IMR-90 (cell line): ENCODE measurements at regions not wholly inside any gene's neighbourhood (a gene's known extent, or its start where the extent isn't known, plus 50 kb on each side); places are given as distances from the start of the nearest gene placed in this dataset.

Experiments
- ATAC-seq: fragments of 200-7000 bp; cut with Tn5 transposase; 2 replicates; pipeline ENCODE4 v1.9.1; 2020; ENCODE audit warnings: low read depth, mild to moderate bottlenecking, moderate library complexity
- BruUV-seq: library from RNA; stranded (reverse); fragments of 400-500 nt; replicated peaks from 2 replicates; lab custom pipeline; 2021; lab: Mats Ljungman, UMichigan
- CTCF ChIA-PET: fragments of 300-600 bp; formaldehyde crosslinking; extraction: SDS; loops from one replicate; lab custom pipeline; 2021; ENCODE audit warnings: antibody characterized with exemption; lab: Yijun Ruan, JAX
- POLR2A ChIA-PET: fragments of 300-600 bp; sonication (Branson Sonifier 250); formaldehyde crosslinking; loops from one replicate; lab custom pipeline; 2022; ENCODE audit warnings: antibody characterized with exemption; ENCODE audit not compliant: unreplicated experiment; lab: Charles Lee
- DNase-seq: peaks from one replicate; pipeline ENCODE4 v3.0.0; 2013
- H2AFZ ChIP-seq: replicated peaks from 2 replicates; pipeline ENCODE3; 2013; ENCODE audit warnings: low read length, mild to moderate bottlenecking; ENCODE audit not compliant: poor library complexity
- H2AK5ac ChIP-seq: 2 replicates; pipeline ENCODE4 v1.6.1; 2013; ENCODE audit warnings: low read depth, low read length, inconsistent platforms
- H2AK9ac ChIP-seq: replicated peaks from 2 replicates; pipeline ENCODE3; 2013; ENCODE audit warnings: mild to moderate bottlenecking, low read depth, low read length, moderate library complexity; ENCODE audit not compliant: poor library complexity
- H2BK120ac ChIP-seq: 2 replicates; pipeline ENCODE4 v1.6.1; 2013; ENCODE audit warnings: low read depth, low read length, inconsistent platforms
- H2BK15ac ChIP-seq: 3 replicates; pipeline ENCODE4 v1.6.1; 2013; ENCODE audit warnings: low read depth, low read length, inconsistent platforms
- H2BK20ac ChIP-seq: 2 replicates; pipeline ENCODE4 v1.6.1; 2013; ENCODE audit warnings: low read depth, mild to moderate bottlenecking, inconsistent platforms, low read length, moderate library complexity
- H2BK5ac ChIP-seq: 2 replicates; pipeline ENCODE4 v1.6.1; 2013; ENCODE audit warnings: mild to moderate bottlenecking, low read depth, low read length, inconsistent platforms; ENCODE audit not compliant: poor library complexity, severe bottlenecking
- H3K14ac ChIP-seq: replicated peaks from 2 replicates; pipeline ENCODE4 v1.6.1; 2013; ENCODE audit warnings: low read depth, low read length, inconsistent platforms
- H3K18ac ChIP-seq: 2 replicates; pipeline ENCODE4 v1.6.1; 2013; ENCODE audit warnings: low read depth, low read length, control low read depth
- H3K23ac ChIP-seq: 2 replicates; pipeline ENCODE4 v1.6.1; 2013; ENCODE audit warnings: low read depth, low read length, inconsistent platforms
- H3K27ac ChIP-seq: 2 replicates; pipeline ENCODE4 v1.5.1; 2013; ENCODE audit warnings: mild to moderate bottlenecking, control low read depth, low read length; ENCODE audit not compliant: insufficient read depth
- H3K27me3 ChIP-seq: 2 replicates; pipeline ENCODE4 v1.6.1; 2013; ENCODE audit warnings: low read length; ENCODE audit not compliant: control insufficient read depth, insufficient read depth
- H3K36me3 ChIP-seq: 2 replicates; pipeline ENCODE4 v1.6.1; 2013; ENCODE audit warnings: low read length, mixed read lengths; ENCODE audit not compliant: control insufficient read depth, insufficient read depth
- H3K4ac ChIP-seq: 2 replicates; pipeline ENCODE4 v1.6.1; 2013; ENCODE audit warnings: low read depth, low read length, inconsistent platforms
- H3K4me1 ChIP-seq: 2 replicates; pipeline ENCODE4 v1.6.1; 2013; ENCODE audit warnings: low read length, mixed read lengths; ENCODE audit not compliant: control insufficient read depth, insufficient read depth
- H3K4me2 ChIP-seq: 2 replicates; pipeline ENCODE4 v1.6.1; 2013; ENCODE audit warnings: low read depth, mild to moderate bottlenecking, control low read depth, low read length, moderate library complexity
- H3K4me3 ChIP-seq: 2 replicates; pipeline ENCODE4 v1.5.1; 2013; ENCODE audit warnings: low read depth, mild to moderate bottlenecking, control low read depth, low read length, moderate library complexity; ENCODE audit not compliant: insufficient read depth
- H3K56ac ChIP-seq: 2 replicates; pipeline ENCODE4 v1.6.1; 2013; ENCODE audit warnings: low read length, inconsistent platforms; ENCODE audit not compliant: insufficient read depth; ENCODE audit errors: extremely low read depth
- H3K79me1 ChIP-seq, 2 experiments: 2 replicates each; pipeline ENCODE4 v1.6.1; 2013; ENCODE audit warnings: low read length in 2 of 2, inconsistent platforms in 1 of 2, low read depth in 1 of 2
- H3K9ac ChIP-seq: 2 replicates; pipeline ENCODE4 v1.6.1; 2013; ENCODE audit warnings: low read depth, low read length, control low read depth
- H3K9me1 ChIP-seq: 2 replicates; pipeline ENCODE4 v1.6.1; 2013; ENCODE audit warnings: low read length, inconsistent platforms; ENCODE audit not compliant: insufficient read depth
- H3K9me3 ChIP-seq: 2 replicates; pipeline ENCODE4 v1.6.1; 2013; ENCODE audit warnings: low read length; ENCODE audit not compliant: control insufficient read depth, insufficient read depth
- H4K20me1 ChIP-seq: 2 replicates; pipeline ENCODE4 v1.6.1; 2013; ENCODE audit warnings: low read length, inconsistent platforms; ENCODE audit not compliant: insufficient read depth
- H4K5ac ChIP-seq: 2 replicates; pipeline ENCODE4 v1.6.1; 2013; ENCODE audit warnings: mild to moderate bottlenecking, low read depth, low read length, control low read depth
- H4K8ac ChIP-seq, 2 experiments: 2 replicates each; pipeline ENCODE4 v1.6.1; 2013; ENCODE audit warnings: low read depth in 2 of 2, low read length in 2 of 2, control low read depth in 1 of 2, inconsistent platforms in 1 of 2
- H4K91ac ChIP-seq: 2 replicates; pipeline ENCODE4 v1.6.1; 2013; ENCODE audit warnings: low read depth, low read length, inconsistent platforms; ENCODE audit not compliant: insufficient read depth
- BHLHE40 ChIP-seq: fragments of 150-350 bp; IDR thresholded peaks from 2 replicates; pipeline ENCODE4 v1.6.1; 2016; ENCODE audit warnings: mild to moderate bottlenecking, low read depth, low read length
- CEBPB ChIP-seq: IDR thresholded peaks from 2 replicates; pipeline ENCODE4 v1.6.1; 2012; ENCODE audit warnings: low read depth, low read length, improper control_type of control experiment
- CHD1 ChIP-seq: IDR thresholded peaks from 2 replicates; pipeline ENCODE4 v1.6.1; 2012; ENCODE audit warnings: low read depth, low read length, improper control_type of control experiment
- CTCF ChIP-seq: conservative IDR thresholded peaks from 2 replicates; pipeline ENCODE4 v1.5.1; 2012; ENCODE audit warnings: mild to moderate bottlenecking, low read depth, low read length, improper control_type of control experiment
- FOS ChIP-seq: fragments of 150-350 bp; IDR thresholded peaks from 2 replicates; pipeline ENCODE4 v1.6.1; 2016; ENCODE audit warnings: low read depth, low read length
- MAFK ChIP-seq: IDR thresholded peaks from 2 replicates; pipeline ENCODE4 v1.6.1; 2012; ENCODE audit warnings: low read depth, low read length, improper control_type of control experiment
- MAZ ChIP-seq: IDR thresholded peaks from 2 replicates; pipeline ENCODE4 v1.6.1; 2012; ENCODE audit warnings: low read depth, mild to moderate bottlenecking, low read length, improper control_type of control experiment, moderate library complexity, borderline replicate concordance
- MXI1 ChIP-seq: IDR thresholded peaks from 2 replicates; pipeline ENCODE4 v1.6.1; 2012; ENCODE audit warnings: low read depth, mild to moderate bottlenecking, low read length, moderate library complexity, borderline replicate concordance
- POLR2A ChIP-seq: IDR thresholded peaks from 2 replicates; pipeline ENCODE4 v1.6.1; 2012; ENCODE audit warnings: mild to moderate bottlenecking, low read depth, low read length
- RAD21 ChIP-seq: IDR thresholded peaks from 2 replicates; pipeline ENCODE4 v1.6.1; 2012; ENCODE audit warnings: low read length, improper control_type of control experiment
- RCOR1 ChIP-seq: IDR thresholded peaks from 2 replicates; pipeline ENCODE4 v1.6.1; 2012; ENCODE audit warnings: mild to moderate bottlenecking, low read length, improper control_type of control experiment; ENCODE audit not compliant: insufficient replicate concordance
- RFX5 ChIP-seq: IDR thresholded peaks from 2 replicates; pipeline ENCODE4 v1.8.0; 2012; ENCODE audit warnings: low read depth, mild to moderate bottlenecking, low read length, moderate library complexity
- SMC3 ChIP-seq: fragments of 150-350 bp; IDR thresholded peaks from 2 replicates; pipeline ENCODE4 v1.6.1; 2016; ENCODE audit warnings: low read depth, mild to moderate bottlenecking, antibody characterized with exemption, low read length, moderate library complexity
- USF2 ChIP-seq: fragments of 150-350 bp; IDR thresholded peaks from 2 replicates; pipeline ENCODE4 v1.6.1; 2017; ENCODE audit warnings: mild to moderate bottlenecking, antibody characterized with exemption, low read length, low read depth
- WGBS, 2 experiments: methylation state at CpG; one replicate each; pipeline versions ENCODE4 v1.1.5 to v1.1.7; 2013; ENCODE audit warnings: missing lambda C conversion rate in 2 of 2; ENCODE audit not compliant: insufficient read length in 1 of 2; ENCODE audit errors: extremely low coverage in 2 of 2; 5-methylcytosine and 5-hydroxymethylcytosine counted together
- dilution Hi-C: fragments of 300-500 bp; cut with HindIII; formaldehyde crosslinking; loops from one replicate; pipeline ENCODE4 v1.14.3; 2018; ENCODE audit warnings: low sequenced_read_pairs; ENCODE audit not compliant: unreplicated experiment
- in situ Hi-C: fragments of 300-500 bp; cut with MboI; formaldehyde crosslinking; loops from 3 replicates; pipeline ENCODE4 v1.14.3; 2019; ENCODE audit warnings: low sequenced_read_pairs, inconsistent platforms, mixed read lengths
- intact Hi-C: fragments of 100-400 bp; cut with micrococcal nuclease; formaldehyde crosslinking; loops from 2 replicates; pipeline ENCODE4 v1.10.0; 2022

- Histone ChIP-seq H3K4me1 (no peaks in the 10 kb centered on the region), H4K91ac (no peak overlapping the region)
Observed at GRCh38 chr10:28963539-28964221, 286.4 kb downstream of the BAMBI start.

More at GRCh38 chr10:28963539-28964221, 286.4 kb downstream of the BAMBI start:
- WGBS, 2 experiments, result no CpG with 5 or more reads among the region's 5 CpGs
- H3K36me3 ChIP-seq, result no peaks in the 10 kb centered on the region
- TF ChIP-seq USF2 (no peak), CHD1 (no peak), FOS (no peak), SMC3 (no peak), RCOR1 (no peak), RFX5 (no peak), MAFK (no peak), POLR2A (no peak), MXI1 (no peak), CEBPB (no peak), MAZ (no peak), BHLHE40 (no peak), RAD21 (no peak), CTCF (no peak)
- no peak overlapping the region for H2AK9ac ChIP-seq
- dilution Hi-C loops (no loop called here), intact Hi-C loops (no loop called here), in situ Hi-C loops (no loop called here)
- H4K5ac ChIP-seq, result no peak overlapping the region
- H3K4ac ChIP-seq, result no peak overlapping the region; the same call in 1 of the 2 replicates
- no peak for DNase-seq
- no TSS peak for BruUV-seq
- H3K4me2 ChIP-seq, result no peak overlapping the region
- H3K23ac ChIP-seq, result no peak overlapping the region
- H2BK120ac ChIP-seq, result no peak overlapping the region
- no peak overlapping the region for H2BK15ac ChIP-seq
- no peak overlapping the region for H2BK5ac ChIP-seq
- H3K18ac ChIP-seq, result no peak overlapping the region
- ATAC-seq, result no peak
- H3K4me3 ChIP-seq, result no peak overlapping the region
- peaks cover 3% of the 10 kb centered on the region for H3K9me1 ChIP-seq
- POLR2A ChIA-PET, result no interaction called here
- no peak overlapping the region for H3K9ac ChIP-seq
- H3K27me3 ChIP-seq, result no peaks in the 10 kb centered on the region
- H3K14ac ChIP-seq, result no peak overlapping the region; the same call in 1 of the 2 replicates
- CTCF ChIA-PET, result no interaction called here
- H3K79me1 ChIP-seq, result no peaks in the 10 kb centered on the region
- H3K27ac ChIP-seq, result no peak overlapping the region
- no peaks in the 10 kb centered on the region for H4K20me1 ChIP-seq
- H2BK20ac ChIP-seq, result no peak overlapping the region
- no peak overlapping the region for H3K56ac ChIP-seq
- H4K8ac ChIP-seq, result no peak overlapping the region
- no peak overlapping the region for H2AK5ac ChIP-seq
- H3K9me3 ChIP-seq, result peaks cover 5% of the 10 kb centered on the region
- H2AFZ ChIP-seq, result no peak overlapping the region
